ENCODE measurements at regions not wholly inside any gene's neighbourhood (a gene's known extent, or its start where the extent isn't known, plus 50 kb on each side); places are given as distances from the start of the nearest gene placed in this dataset.

GRCh38 chr7:1292972-1293830 is 60.5 kb downstream of the UNCX start:
- no peaks in the 10 kb centered on the region for H3K36me3 Mint-ChIP-seq (ENCODE audit: unreplicated experiment)
- H3K4me1 Mint-ChIP-seq (ENCODE audit: unreplicated experiment) = no peaks in the 10 kb centered on the region
- no peak for DNase-seq (ENCODE audit: extremely low spot score, unreplicated experiment)
- H3K9me3 Mint-ChIP-seq (ENCODE audit: unreplicated experiment) = no peaks in the 10 kb centered on the region
- H3K4me3 Mint-ChIP-seq (ENCODE audit: unreplicated experiment) = no peak overlapping the region
- H3K27ac Mint-ChIP-seq (ENCODE audit: unreplicated experiment) = no peak overlapping the region
- H3K27me3 Mint-ChIP-seq (ENCODE audit: unreplicated experiment) = peaks cover 7% of the 10 kb centered on the region
- no peak for TF ChIP-seq CTCF (IDR thresholded peaks at IDR 0.05)

DNA sequence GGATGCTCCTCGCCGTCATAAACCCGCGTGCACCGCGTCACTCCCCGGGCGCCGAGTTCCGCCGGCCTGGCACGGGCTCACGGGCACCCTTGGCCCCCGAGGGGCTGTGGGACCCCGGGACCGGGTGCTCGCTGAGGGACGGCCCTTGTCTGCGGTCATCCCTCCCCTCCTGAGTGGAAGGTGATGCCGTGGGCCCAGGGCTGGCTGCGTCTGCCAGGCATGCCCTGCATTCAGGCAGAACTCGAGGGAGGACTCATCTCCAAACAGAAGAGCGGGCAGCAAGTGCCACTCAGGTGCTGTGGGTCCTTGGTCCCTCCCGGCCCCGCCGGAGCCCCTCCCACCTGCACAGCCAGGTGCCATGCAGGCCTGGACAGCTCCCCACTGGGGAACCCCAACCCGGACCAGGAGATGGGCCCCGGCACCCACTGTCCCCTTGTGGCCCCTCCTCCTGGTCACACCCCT is 61.3 kb downstream of the UNCX start:
- H3K36me3 Mint-ChIP-seq (ENCODE audit: unreplicated experiment) = no peaks in the 10 kb centered on the region
- DNase-seq (ENCODE audit: extremely low spot score, unreplicated experiment) = no peak
- H3K9me3 Mint-ChIP-seq (ENCODE audit: unreplicated experiment) = no peaks in the 10 kb centered on the region
- H3K27me3 Mint-ChIP-seq (ENCODE audit: unreplicated experiment) = peaks cover 7% of the 10 kb centered on the region
- TF ChIP-seq CTCF (IDR thresholded peaks at IDR 0.05) = no peak
- H3K4me1 Mint-ChIP-seq (ENCODE audit: unreplicated experiment) = no peaks in the 10 kb centered on the region
- no peak overlapping the region for H3K4me3 Mint-ChIP-seq (ENCODE audit: unreplicated experiment)
- no peak overlapping the region for H3K27ac Mint-ChIP-seq (ENCODE audit: unreplicated experiment)

DNA sequence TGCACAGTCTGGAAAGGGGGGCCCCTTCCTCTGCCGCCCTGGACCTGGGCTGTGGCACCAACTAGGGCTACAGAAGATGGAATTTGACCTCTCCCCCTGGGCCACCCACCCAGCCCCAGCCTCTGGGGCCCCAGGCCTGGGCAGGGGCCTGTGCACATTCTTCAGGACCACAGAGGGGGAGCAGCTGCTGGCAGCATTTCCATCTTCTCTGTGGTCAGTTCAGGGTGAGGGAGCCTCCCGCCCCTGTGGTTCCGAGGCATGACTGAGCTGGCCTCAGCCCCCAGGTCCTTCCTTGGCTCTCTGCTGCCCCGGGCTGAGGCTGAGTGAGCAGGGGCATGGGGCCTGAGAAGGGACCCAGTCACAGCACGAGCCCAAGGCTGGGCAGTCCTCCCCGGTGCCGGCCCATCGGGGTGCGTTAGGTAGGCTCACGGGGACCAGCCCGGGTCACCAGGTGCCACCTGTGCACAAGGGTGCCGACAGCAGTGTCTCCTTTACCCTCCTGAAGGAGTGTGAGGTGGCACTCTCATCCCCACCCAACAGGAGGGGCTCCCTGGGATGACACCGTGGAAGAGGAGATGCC is 63.2 kb downstream of the UNCX start:
- Mint-ChIP-seq H3K4me3 (ENCODE audit: unreplicated experiment) (no peak overlapping the region), H3K27me3 (ENCODE audit: unreplicated experiment) (peaks cover 10% of the 10 kb centered on the region), H3K9me3 (ENCODE audit: unreplicated experiment) (no peaks in the 10 kb centered on the region), H3K27ac (ENCODE audit: unreplicated experiment) (no peak overlapping the region), H3K4me1 (ENCODE audit: unreplicated experiment) (no peaks in the 10 kb centered on the region), H3K36me3 (ENCODE audit: unreplicated experiment) (no peaks in the 10 kb centered on the region)
- no peak for DNase-seq (ENCODE audit: extremely low spot score, unreplicated experiment)
- TF ChIP-seq CTCF (IDR thresholded peaks at IDR 0.05) = no peak

DNA sequence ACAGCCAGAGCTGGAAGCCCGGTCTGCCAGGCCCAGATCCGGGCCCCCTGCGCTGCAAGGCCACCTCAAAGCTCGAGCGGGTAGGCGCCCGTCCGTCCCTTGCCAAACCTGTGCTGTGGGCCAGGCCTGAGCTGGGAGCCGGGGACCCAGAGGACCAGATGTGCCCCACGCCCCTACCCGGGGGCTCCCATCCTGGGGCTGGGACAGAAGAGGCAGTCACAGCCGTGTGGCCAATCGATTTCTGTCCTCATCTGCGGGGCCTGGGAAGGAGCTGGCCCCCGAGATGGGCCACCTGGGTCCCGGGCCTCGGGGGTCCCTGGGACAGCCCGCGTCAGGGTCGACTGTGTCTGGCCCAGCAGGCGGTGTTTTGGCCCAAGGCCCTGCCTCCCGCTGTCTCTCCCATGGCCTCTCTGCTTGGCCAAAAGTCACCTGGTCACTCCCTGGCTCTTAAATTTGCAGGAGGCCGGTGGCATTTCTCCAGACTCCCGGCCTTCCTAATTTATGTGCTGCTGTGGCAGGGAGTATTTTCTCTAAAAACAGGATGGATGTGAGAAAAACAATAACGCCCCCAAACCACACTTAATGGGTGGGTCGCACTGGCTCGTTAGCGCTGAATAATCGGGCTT is 63.8 kb downstream of the UNCX start:
- no peaks in the 10 kb centered on the region for H3K4me1 Mint-ChIP-seq (ENCODE audit: unreplicated experiment)
- no peaks in the 10 kb centered on the region for H3K9me3 Mint-ChIP-seq (ENCODE audit: unreplicated experiment)
- no peak for TF ChIP-seq CTCF (IDR thresholded peaks at IDR 0.05)
- DNase-seq (ENCODE audit: extremely low spot score, unreplicated experiment) = no peak
- H3K4me3 Mint-ChIP-seq (ENCODE audit: unreplicated experiment) = no peak overlapping the region
- no peak overlapping the region for H3K27ac Mint-ChIP-seq (ENCODE audit: unreplicated experiment)
- H3K36me3 Mint-ChIP-seq (ENCODE audit: unreplicated experiment) = no peaks in the 10 kb centered on the region
- H3K27me3 Mint-ChIP-seq (ENCODE audit: unreplicated experiment) = peaks cover 10% of the 10 kb centered on the region

All from osteocyte (in vitro differentiated cells).